DMS53 (cell line): ENCODE measurements at regions not wholly inside any gene's neighbourhood (a gene's known extent, or its start where the extent isn't known, plus 50 kb on each side); places are given as distances from the start of the nearest gene placed in this dataset.
A peak's percentile ranks its signal among the peaks of the same experiment; 100 is the strongest.

ENCODE experiments used
- DNase-seq: peaks from one replicate; lab custom pipeline; 2025; lab: John Stamatoyannopoulos, UW

DNA sequence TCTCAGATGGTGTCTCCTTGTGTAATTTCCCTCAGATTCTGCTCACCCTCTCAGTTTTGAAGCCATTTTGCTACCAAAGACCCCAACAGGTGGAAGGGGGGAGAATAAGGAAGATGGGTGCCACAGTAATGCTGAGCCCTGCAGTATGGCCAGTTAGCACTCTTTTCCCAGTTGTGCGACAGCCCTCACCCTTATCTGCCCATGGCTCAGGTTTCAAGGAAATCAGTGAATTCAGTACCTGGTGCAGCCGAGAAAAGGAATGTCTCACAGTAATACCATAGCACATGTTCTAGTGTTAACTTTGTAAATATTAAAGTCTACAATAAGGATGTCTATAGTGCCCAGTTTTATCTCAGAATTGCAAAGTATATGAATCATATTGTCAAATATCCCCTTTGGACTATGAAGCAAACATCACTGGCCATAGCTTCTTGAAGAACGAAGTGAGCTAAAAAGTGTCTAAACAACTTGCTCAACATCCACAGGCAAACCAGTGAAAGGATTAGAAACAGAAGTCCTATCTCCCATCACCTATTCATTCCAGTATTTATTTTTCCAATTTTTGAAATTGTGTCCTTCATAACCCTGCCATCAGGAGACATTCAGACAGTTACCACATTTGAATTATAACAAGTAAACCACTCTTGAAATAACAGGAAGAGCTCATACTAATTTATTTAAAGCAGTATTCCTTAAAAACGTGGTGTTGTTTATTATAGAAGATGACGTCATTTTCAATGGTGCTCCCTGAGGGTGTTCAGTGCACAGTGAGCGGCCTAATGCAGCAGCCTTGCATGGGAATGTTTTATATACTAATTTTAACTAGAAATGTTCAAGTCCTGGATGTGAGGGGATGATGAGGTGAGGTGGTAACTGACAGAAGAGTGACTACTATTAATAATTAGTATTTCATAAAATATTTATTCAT, 366.2 kb downstream of the TFAP2A start:
- no peak for DNase-seq

DNA sequence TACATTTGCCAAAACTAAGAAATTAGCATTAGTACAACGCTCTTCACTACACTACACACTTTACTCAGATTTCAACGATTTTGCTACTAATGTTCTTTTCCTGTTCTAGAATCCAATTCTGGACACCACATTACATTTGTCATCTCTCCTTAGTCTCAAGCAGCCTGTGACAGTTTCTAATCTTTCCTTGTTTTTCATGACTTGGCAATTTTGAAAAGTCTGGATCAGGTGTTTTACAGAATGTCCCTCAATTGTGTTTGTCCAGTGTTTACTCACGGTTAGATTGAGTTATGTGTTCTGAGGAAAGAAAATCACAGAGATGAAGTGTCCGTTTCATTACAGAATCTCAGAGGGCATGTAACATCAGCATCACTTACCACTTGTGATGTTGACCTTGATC, 372.6 kb downstream of the TFAP2A start:
- no peak for DNase-seq

DNA sequence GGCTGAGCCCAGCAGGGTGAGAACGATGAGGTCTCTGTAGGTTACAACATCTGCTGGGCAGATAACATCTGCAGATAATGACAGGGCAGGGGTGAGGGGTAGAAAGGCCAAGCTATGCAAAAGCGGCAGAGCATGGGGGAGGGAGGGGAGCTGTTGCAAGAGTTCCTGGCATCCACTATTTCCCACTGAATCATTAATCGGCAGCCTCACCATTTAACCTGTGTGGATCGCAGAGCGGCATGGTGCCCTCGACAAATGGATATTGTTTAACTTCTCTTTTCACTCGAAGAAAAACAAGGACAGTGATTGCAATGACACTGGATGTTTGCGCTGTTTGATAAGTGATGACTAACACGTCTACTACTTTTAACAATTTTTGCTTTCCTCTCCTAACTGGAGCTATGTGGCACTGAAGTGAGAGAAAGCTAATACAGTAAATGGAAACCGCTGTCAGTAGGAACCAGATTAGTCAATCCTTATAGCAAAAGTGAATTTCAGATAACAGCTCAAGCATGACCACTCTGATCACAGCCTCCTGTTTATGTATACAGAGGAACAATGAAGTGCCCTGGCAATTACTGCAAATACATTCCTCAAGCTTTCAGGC, 381.5 kb downstream of the TFAP2A start:
- DNase-seq = no peak

DNA sequence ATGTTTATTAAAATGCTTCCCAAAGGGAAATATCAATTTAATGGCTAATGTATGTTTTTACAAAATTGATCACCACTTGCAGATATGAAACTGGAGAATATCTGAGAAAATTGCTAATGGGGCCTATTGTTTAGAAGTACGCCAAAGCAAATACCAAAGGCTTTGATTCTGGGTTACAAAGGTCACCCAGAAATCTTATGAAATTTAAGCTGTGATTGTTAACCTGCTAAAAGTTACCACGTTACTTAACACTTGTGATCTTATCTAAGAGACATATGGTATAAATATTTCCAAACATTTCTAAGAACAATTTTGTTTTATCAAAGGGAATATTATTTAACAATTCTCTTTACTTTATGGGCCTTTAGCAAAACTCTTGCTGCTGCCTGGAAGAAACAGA, 383.3 kb downstream of the TFAP2A start:
- no peak for DNase-seq

DNA sequence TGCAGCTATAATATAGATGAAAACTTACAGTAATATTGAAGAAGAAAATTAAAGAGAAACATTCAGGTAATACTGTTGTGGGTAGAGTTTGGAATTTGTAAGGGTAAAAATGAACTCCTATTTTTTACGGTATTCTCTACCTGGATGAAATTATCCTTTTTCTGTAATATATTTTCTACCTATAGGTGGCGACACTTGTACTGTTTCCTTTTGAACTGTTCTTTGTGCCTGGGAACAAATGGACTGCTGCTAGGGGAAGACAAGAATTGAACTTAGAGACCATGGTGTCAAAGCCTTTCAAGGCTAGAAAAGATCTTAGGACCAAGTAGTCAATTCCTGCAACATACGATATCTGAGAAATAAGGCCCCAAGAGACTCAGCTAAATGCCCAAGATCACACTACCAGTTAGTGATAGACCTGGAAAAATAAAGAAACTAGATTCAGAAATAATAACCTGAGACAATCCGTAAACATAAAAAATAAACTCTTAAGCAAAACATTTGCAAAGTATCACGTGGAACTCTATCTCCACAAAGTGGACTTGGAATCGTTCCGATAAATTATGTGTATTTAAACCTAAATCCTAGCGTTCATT, 383.8 kb downstream of the TFAP2A start:
- peak; percentile 27 for DNase-seq

DNA sequence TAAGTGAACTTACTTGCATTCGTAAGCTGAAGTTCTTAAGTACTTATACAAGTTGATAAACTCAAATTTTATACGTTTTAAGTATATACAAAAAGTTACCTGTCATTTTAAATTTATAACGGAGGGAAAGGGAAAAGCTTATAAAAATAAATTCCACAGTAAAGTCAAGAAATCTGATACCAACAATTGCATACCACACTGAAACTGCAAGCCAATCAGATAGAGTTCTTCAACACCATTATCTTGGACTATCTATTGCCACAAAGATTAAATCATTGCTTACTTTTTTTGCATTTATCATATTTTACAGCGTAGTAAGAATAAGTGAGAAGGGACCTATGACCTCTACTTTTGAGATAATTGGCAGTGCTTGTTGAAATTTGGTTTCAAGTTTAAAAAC, 386.7 kb downstream of the TFAP2A start:
- no peak for DNase-seq

DNA sequence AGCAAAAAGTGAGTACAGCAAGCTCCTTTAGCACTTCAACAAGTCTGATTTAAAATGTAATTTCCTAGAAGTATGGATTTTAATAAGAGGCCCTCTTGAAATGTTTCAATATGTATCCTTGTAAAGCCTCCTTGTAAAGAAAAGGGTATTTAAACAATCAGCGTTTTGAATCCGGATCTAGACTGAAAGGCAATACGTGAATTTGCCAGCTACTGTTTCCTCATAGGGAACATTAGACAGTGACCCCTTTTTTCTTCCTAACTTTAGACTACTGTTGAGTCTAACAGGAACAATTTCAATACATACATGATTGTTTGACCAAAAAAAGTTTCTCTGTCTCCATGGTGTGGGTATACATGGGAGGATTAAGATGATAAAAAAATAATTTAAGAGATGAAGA, 395.0 kb downstream of the TFAP2A start:
- DNase-seq = no peak

DNA sequence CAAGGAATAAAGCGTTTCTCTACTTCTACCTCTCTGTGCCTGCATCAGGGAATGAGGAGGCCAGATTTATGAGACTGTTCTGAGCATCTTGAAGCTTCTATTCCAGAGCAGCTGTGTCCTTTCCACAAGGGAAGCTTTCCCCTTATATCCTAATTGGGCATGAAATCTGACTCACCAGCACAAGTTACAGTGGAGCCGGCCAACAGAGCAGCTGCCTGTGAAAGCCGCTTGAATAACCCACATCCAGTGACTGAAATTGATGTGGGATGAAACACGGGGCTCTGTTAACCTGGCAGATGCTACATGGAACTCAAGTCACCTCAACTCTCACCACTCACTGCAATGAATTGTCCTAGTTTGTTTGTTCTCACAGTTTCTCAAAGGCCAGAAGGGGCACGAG, 400.3 kb downstream of the TFAP2A start:
- DNase-seq = no peak

DNA sequence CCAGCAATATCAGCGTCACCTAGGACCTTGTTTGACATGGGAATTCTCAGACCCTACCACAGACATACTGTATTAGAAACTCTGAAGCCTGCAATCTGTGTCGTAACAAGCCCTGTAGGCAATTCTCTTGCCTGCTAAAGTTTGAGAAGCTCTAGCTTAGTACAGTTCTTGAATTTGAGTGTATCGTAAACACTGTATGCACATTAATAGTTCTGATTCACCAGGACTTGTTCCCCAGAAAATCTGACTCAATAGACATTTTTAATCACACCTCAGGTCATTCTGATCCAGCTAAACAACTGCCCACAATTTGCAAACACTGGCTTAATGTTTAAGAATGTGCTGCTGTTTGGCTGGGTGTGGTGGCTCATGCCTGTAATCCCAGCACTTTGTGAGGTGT, 414.3 kb downstream of the TFAP2A start:
- DNase-seq = no peak

DNA sequence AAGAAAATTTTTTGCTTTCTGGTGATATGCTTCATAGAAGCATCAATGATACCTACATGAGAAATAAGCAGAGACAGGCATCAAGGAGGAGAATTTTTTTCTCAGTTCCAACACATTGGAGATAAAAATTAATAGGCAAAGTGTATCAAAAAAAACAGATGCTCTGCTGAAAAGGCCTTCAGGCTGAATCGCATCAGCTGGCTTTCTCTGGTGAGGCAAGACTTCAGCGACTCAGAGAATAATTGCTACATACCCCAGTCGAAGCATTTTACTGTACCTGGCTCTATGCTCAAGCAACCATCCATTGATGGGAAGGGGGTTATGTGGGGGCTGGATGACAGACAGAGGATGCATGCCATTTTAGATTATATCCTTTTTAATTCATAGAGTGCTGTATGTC, 415.1 kb downstream of the TFAP2A start:
- no peak for DNase-seq

DNA sequence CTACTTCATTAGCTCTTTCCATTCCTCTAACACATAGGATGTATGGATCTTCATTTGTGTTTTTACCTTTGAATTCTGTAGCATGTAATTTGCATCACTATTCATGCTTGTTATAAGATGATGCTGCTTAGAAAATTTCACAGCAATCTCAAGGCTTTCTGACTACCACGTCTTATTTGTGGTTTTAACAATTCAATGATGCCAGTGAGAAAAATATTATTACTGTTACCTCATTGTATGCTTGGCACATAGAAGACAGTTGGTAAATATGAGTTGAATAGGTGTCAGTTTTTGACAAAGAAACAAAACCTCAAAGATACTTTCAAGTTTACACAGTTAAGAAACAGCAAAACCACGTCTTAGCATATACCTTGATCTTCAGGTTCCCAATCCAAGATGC, 428.6 kb downstream of the TFAP2A start:
- DNase-seq = no peak

DNA sequence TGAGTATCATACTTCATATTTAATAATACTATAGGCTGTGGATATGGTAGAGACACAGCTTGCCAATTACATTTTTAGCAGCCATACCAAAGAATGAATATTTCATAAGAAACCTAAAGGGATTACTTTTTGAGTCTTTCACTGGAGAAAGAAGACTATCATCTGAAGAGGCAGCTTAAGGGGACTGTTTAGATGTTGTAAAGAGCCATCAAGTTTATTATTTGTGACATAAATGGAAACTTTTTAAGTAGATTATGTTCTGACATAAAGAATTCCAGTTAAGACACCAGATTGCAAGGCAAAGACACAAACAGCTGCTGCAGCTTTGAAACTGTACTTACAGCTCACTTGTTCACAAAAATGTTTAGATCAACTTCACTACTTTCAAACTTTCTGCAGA, 429.4 kb downstream of the TFAP2A start:
- no peak for DNase-seq

DNA sequence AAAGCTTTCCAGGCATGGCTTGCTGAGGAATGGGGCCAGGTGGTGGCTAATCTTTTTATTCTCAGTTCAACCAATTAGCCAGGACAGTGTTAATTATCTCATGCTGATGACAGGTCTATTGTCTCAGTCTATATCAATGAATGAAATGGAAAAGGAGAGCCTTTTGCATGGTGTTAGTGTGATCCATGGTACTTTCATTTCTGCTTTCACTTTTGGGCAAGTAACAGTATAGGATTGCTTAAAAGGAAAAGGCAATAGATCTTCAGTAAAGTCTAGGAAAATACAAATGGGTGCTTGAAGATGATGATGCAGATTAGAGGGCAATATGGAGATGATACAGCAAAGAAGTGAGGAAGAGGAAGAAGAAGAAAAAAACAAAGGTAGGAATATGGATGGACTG, 430.3 kb downstream of the TFAP2A start:
- DNase-seq = no peak

DNA sequence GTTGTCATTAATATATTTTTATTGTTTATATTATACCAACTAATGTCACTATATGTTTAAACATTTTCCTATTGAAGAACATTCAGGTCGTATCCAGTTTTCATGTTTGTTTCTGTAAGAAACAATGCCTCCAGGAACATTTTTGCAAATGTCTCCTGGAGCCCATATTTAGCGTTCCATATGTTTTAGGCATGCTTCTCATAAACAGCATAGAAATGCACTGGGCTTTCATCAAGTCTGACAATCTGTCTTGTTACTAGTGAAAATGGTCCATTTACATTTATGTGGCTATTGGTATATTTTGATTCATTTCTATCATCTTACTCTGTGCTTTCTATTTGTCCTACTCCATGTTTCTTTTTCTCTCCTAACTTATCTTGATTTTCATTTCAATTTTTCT, 431.7 kb downstream of the TFAP2A start:
- no peak for DNase-seq

DNA sequence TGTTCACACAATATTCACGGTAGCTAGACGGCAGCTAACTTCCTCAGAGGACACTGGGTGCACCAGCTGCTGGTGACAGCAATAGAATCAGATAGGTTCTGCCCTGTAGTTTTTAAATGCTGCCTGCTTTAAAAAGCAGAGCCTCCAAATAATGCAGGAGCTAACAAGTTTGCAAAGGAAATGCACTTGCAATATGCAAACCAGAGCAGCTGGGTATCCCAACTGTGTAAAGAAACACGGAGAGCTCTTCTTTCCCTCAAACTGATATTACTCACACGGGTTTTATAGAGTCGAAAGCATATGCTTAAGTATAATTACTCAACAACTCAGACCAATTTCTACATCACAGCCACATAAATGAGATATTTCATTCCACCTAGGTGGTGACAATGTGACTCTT, 432.7 kb downstream of the TFAP2A start:
- no peak for DNase-seq

DNA sequence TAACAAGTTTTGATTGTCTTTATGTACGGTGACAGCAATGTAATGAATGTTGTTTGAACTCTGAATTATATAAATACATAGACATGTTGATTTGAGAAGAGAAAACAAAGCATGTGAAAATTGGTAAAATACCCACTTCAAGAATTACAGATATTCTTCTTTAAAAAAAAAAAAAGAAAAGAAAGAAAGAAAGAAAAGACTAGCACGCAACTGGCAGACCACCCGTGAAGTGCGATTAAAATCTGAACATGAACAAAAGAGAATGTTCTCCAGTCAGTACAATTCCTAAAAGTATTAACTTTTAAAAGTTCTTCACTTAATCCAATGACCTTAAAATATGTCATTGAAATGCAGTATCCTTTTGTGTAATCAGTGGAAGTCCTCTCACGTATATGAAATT, 434.9 kb downstream of the TFAP2A start:
- no peak for DNase-seq

DNA sequence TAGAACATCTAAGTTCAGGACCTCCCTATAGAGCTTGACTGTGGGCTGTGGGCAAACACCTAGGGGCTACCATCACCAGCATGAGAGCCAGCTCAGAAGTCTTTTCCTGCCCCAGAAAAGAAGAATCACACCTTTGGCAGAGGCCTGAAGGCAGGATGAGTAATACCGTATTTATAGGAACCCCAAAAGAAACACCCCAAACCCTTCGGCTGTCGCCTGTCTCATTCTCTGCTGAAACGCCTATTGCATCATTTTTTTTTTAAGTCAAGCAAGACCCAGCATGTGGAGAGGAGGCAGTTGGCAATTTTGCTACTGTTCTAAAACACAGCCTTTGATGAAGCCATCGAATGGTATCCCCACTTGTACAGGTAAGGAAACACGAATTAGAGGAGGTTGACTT, 436.4 kb downstream of the TFAP2A start:
- no peak for DNase-seq

DNA sequence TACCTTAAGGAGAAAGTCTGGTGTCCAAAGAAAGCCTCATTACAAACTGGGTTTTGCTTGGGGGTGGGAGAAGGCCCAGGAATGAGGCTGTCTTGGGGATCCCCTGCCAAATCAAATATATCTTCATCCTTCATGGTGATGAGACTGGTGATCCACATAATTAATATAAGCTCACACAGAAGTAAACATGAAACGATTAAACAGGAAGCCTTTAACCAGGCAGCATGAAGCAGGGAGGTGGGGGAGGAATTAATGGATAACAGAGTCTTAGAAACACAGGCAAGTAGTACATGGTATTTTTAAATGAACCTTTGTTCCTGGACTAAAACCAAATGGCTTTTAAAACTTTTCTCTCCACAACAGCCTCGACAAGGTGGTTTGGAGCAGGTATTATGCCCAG, 437.5 kb downstream of the TFAP2A start:
- DNase-seq = no peak

DNA sequence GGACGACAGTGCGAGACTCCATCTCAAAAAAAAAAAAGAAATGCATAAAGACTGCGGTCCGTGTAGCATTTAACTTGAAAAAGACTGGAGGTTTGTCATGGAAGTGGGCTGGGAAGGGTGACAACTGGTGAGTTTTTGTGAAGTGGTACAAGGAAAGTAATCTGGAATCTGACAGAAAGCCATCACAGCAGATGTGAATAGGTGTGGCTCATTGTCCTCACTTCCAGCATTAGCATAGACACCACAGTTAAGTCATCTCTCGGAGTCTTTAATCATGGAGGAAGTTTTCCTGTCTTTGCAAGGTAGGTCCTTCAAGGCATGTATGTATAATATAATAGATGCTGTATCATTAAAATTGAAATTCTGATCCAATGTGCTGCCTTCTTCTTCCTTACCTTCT, 453.2 kb downstream of the TFAP2A start:
- no peak for DNase-seq

DNA sequence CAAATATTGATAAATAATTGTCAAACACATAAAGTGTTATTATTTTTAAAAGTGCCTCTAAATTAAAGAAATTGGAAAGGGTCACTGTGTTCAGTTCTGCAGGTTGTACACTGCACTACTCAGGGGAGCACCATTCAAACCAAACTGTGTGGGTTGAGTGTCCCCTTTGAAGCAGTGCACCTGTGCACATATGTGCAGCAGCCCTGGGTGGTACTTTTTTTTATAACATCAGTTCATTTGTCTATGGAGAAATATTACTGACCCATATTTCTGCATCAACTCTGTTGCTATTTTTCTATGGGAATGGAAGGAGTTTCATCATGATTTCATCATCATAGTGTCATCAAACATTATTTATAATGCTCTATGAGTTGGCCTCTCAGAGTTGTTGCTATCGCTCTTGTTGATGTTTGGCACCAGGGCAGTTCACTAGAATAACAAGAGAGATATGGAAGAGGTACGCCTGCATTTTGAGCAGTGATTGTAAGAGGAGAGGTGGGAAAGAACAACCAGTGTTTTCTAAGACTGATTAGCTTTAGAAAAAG, 457.6 kb downstream of the TFAP2A start:
- DNase-seq = no peak

DNA sequence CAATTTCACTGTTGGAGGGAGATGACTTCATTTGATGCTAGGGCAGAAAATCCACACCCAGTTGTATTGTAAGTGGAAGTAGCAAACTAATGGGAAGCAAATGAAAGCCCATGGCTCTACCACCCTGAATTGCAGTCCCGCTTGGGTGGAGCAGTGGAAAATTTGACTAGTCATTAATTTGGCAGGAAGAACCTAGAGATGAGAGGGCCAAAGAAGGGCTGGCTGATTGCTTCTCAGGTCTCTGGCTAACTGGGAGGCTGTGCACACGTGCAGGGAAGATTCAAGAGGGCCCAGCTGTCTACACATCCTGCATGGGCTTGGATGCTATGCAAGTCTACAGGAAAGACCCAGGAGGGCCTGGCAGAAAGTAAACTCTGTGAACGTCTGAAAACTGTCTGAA, 466.2 kb downstream of the TFAP2A start:
- DNase-seq = no peak

DNA sequence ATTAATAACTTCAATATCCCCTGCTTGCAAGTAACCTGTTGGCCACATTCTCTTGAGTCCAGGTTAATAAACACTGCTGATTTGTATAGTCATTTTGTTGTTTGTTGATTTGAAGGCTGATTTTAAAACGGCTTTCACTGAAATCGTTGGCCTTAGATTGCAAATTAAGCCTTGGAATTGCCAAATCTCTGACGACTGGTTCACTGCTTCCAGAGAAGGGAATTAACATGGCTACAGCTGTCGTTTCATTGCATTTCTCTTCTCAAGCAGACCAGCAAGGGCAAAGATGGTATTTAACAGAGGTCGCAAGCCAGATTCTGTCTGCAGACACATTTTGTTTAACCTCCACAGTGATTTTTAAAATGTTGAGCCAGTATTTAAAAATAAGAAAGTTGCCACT, 470.9 kb downstream of the TFAP2A start:
- no peak for DNase-seq

DNA sequence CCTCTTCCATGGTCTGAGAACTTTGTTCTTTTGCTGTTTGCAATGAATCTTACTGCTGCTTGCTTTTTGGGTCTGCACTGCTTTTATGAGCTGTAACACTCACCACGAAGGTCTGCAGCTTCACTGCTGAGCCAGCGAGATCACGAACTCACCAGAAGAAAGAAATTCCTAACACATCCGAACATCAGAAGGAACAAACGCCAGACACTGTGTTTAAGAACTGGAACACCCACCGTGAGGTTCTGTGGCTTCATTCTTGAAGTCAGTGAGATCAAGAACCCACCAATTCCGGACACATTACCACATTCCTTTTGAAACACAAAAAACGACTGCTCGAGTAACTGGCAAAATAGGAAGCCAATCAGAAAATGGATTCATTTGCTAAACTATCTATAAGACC, 471.8 kb downstream of the TFAP2A start:
- DNase-seq = no peak
